GM23338 (cell line): ENCODE measurements at regions not wholly inside any gene's neighbourhood (a gene's known extent, or its start where the extent isn't known, plus 50 kb on each side); places are given as distances from the start of the nearest gene placed in this dataset.

Experiments
- ATAC-seq: fragments of 200-7000 bp; cut with Tn5 transposase; 3 replicates; pipeline ENCODE4 v1.9.1; 2020
- DNase-seq: peaks from one replicate; pipeline ENCODE4 v3.0.0-alpha.2; 2015; ENCODE audit warnings: low spot score
- H2AFZ ChIP-seq: fragments of 200-600 bp; sonication (generic); 2 replicates; pipeline ENCODE4 v1.8.0; 2016; ENCODE audit warnings: antibody characterized with exemption, mild to moderate bottlenecking, moderate library complexity
- H3F3A ChIP-seq: fragments of 200-600 bp; sonication (generic); replicated peaks from 2 replicates; pipeline ENCODE4 v1.8.0; 2017; ENCODE audit warnings: antibody characterized with exemption, mixed run types, low read depth
- H3K27ac ChIP-seq: fragments of 200-600 bp; sonication (generic); 2 replicates; pipeline ENCODE4 v1.6.1; 2016; ENCODE audit warnings: low read depth
- H3K27me3 ChIP-seq: fragments of 200-600 bp; sonication (generic); 2 replicates; pipeline ENCODE4 v1.8.0; 2016; ENCODE audit warnings: mild to moderate bottlenecking, mixed run types, moderate library complexity; ENCODE audit not compliant: insufficient read depth
- H3K36me3 ChIP-seq: fragments of 200-600 bp; sonication (generic); 2 replicates; pipeline ENCODE4 v1.8.0; 2016; ENCODE audit warnings: mild to moderate bottlenecking; ENCODE audit not compliant: insufficient read depth
- H3K4me1 ChIP-seq: fragments of 200-600 bp; sonication (generic); 2 replicates; pipeline ENCODE4 v1.8.0; 2016; ENCODE audit warnings: mild to moderate bottlenecking, moderate library complexity; ENCODE audit not compliant: insufficient read depth
- H3K4me2 ChIP-seq: fragments of 200-600 bp; sonication (generic); 2 replicates; pipeline ENCODE4 v1.7.1; 2017; ENCODE audit warnings: mixed run types
- H3K4me3 ChIP-seq: fragments of 200-600 bp; sonication (generic); 2 replicates; pipeline ENCODE4 v1.6.1; 2016; ENCODE audit warnings: mixed run types
- H3K79me2 ChIP-seq: fragments of 200-600 bp; sonication (generic); replicated peaks from 2 replicates; pipeline ENCODE4 v1.8.0; 2017; ENCODE audit warnings: mild to moderate bottlenecking; ENCODE audit not compliant: insufficient read depth
- H3K9me2 ChIP-seq: fragments of 200-600 bp; sonication (generic); 2 replicates; pipeline ENCODE4 v1.8.0; 2017; ENCODE audit not compliant: insufficient read depth
- H4K20me1 ChIP-seq: fragments of 200-600 bp; sonication (generic); replicated peaks from 2 replicates; pipeline ENCODE4 v1.8.0; 2017; ENCODE audit warnings: mild to moderate bottlenecking; ENCODE audit not compliant: insufficient read depth
- H3K27ac Mint-ChIP-seq: 2 replicates; pipeline ENCODE4 v1.8.0; 2020; ENCODE audit warnings: inconsistent platforms, mild to moderate bottlenecking, moderate library complexity, mixed read lengths
- H3K27me3 Mint-ChIP-seq: 3 replicates; pipeline ENCODE4 v1.8.0; 2022; ENCODE audit warnings: low read depth, mild to moderate bottlenecking, moderate library complexity, mixed read lengths, inconsistent platforms; ENCODE audit not compliant: insufficient read depth, poor library complexity
- H3K36me3 Mint-ChIP-seq: 3 replicates; pipeline ENCODE4 v1.8.0; 2021; ENCODE audit warnings: low read depth, mild to moderate bottlenecking, inconsistent platforms, moderate library complexity, mixed read lengths
- H3K4me1 Mint-ChIP-seq: 3 replicates; pipeline ENCODE4 v1.8.0; 2020; ENCODE audit warnings: mild to moderate bottlenecking, inconsistent platforms, mixed read lengths
- H3K4me3 Mint-ChIP-seq: 3 replicates; pipeline ENCODE4 v1.8.0; 2021; ENCODE audit warnings: moderate library complexity, mild to moderate bottlenecking, inconsistent platforms, mixed read lengths
- H3K9me3 Mint-ChIP-seq: 3 replicates; pipeline ENCODE4 v1.8.0; 2020; ENCODE audit warnings: moderate library complexity, mild to moderate bottlenecking, inconsistent platforms, mixed read lengths
- CREB1 ChIP-seq: fragments of 250-450 bp; sonication (Bioruptor Pico); IDR thresholded peaks from 2 replicates; pipeline ENCODE4 v1.5.0; 2020; ENCODE audit warnings: low read depth, mild to moderate bottlenecking, moderate library complexity
- CTCF ChIP-seq, 2 experiments: fragments of 200-600 bp in 1 of 2; sonication (generic) in 1 of 2; conservative IDR thresholded peaks; 2 replicates each; pipeline versions ENCODE4 v1.5.1 to v1.6.1; 2016 to 2017; ENCODE audit warnings: antibody characterized with exemption in 2 of 2, low read depth in 2 of 2, mild to moderate bottlenecking in 2 of 2, moderate library complexity in 1 of 2
- ETS1 ChIP-seq: IDR thresholded peaks from 2 replicates; pipeline ENCODE4 v1.6.1; 2016; ENCODE audit warnings: antibody characterized with exemption
- EZH2 ChIP-seq: fragments of 200-600 bp; sonication (generic); IDR thresholded peaks from one replicate; pipeline ENCODE4 v1.8.0; 2017; ENCODE audit warnings: antibody characterized with exemption, mild to moderate bottlenecking, low read depth; ENCODE audit not compliant: unreplicated experiment
- EZH2phosphoT487 ChIP-seq: fragments of 200-600 bp; sonication (generic); IDR thresholded peaks from one replicate; pipeline ENCODE4 v1.8.1; 2018; ENCODE audit warnings: antibody characterized with exemption; ENCODE audit not compliant: unreplicated experiment
- JUNB ChIP-seq: IDR thresholded peaks from one replicate; pipeline ENCODE4 v1.6.1; 2016; ENCODE audit warnings: antibody characterized with exemption; ENCODE audit not compliant: unreplicated experiment
- NANOG ChIP-seq: IDR thresholded peaks from 2 replicates; pipeline ENCODE4 v1.6.1; 2016; ENCODE audit warnings: antibody characterized with exemption, borderline replicate concordance
- POLR2AphosphoS5 ChIP-seq: IDR thresholded peaks from 2 replicates; pipeline ENCODE4 v1.6.1; 2016; ENCODE audit warnings: antibody characterized with exemption, low read depth
- REST ChIP-seq: IDR thresholded peaks from one replicate; pipeline ENCODE4 v1.6.1; 2018; ENCODE audit warnings: antibody characterized with exemption; ENCODE audit not compliant: unreplicated experiment
- ZNF114 ChIP-seq: fragments of 250-450 bp; sonication (Bioruptor Pico); IDR thresholded peaks from 2 replicates; pipeline ENCODE4 v1.5.0; 2020; ENCODE audit warnings: mild to moderate bottlenecking, moderate library complexity
- ZNF331 ChIP-seq: fragments of 250-450 bp; sonication (Bioruptor Pico); IDR thresholded peaks from 2 replicates; pipeline ENCODE4 v1.5.0; 2020; ENCODE audit warnings: low read depth, mild to moderate bottlenecking, moderate library complexity
- ZNF462 ChIP-seq: fragments of 250-450 bp; sonication (Bioruptor Pico); IDR thresholded peaks from 2 replicates; pipeline ENCODE4 v1.5.0; 2020; ENCODE audit warnings: mild to moderate bottlenecking, moderate library complexity

- Histone ChIP-seq H3K4me2 (no peak overlapping the region), H3K27me3 (no peaks in the 10 kb centered on the region), H4K20me1 (no peaks in the 10 kb centered on the region), H3F3A (no peaks in the 10 kb centered on the region), H3K27ac (no peak overlapping the region), H3K36me3 (no peaks in the 10 kb centered on the region), H3K9me2 (no peaks in the 10 kb centered on the region), H2AFZ (no peak overlapping the region; the same call in 1 of the 2 replicates), H3K4me3 (no peak overlapping the region), H3K79me2 (no peaks in the 10 kb centered on the region), H3K4me1 (peaks cover 23% of the 10 kb centered on the region)
- Mint-ChIP-seq H3K9me3 (no peaks in the 10 kb centered on the region; the same call in 2 of the 3 replicates), H3K27me3 (peaks cover 4% of the 10 kb centered on the region), H3K36me3 (no peaks in the 10 kb centered on the region), H3K4me3 (no peak overlapping the region), H3K27ac (no peak overlapping the region), H3K4me1 (peaks cover 29% of the 10 kb centered on the region; the same call in 2 of the 3 replicates)
- no peak for ATAC-seq
- no peak for TF ChIP-seq REST
- no peak for TF ChIP-seq EZH2phosphoT487
- no peak for TF ChIP-seq ZNF114 (CRISPR knock-in tag)
- no peak for TF ChIP-seq NANOG
- TF ChIP-seq CTCF (conservative IDR thresholded peaks at IDR 0.05; ENCODE audit: low read depth in 2 of 2) = no peak
- TF ChIP-seq JUNB = no peak
- no peak for TF ChIP-seq CREB1 (CRISPR knock-in tag)
- TF ChIP-seq ETS1 = no peak
- TF ChIP-seq EZH2 = no peak
- TF ChIP-seq ZNF462 (CRISPR knock-in tag) = no peak
- no peak for TF ChIP-seq POLR2AphosphoS5
- no peak for TF ChIP-seq ZNF331 (CRISPR knock-in tag)
- no peak for DNase-seq
Measured at GRCh38 chr15:35627696-35628095, 81.7 kb upstream of the DPH6 start.
